GM19328 (cell line): ENCODE measurements at regions not wholly inside any gene's neighbourhood (a gene's known extent, or its start where the extent isn't known, plus 50 kb on each side); places are given as distances from the start of the nearest gene placed in this dataset.

ENCODE experiments used
- ATAC-seq: cut with Tn5 transposase; IDR thresholded peaks from one replicate; pipeline ENCODE4 v1.9.1; 2021; ENCODE audit warnings: mild to moderate bottlenecking, moderate library complexity; ENCODE audit not compliant: unreplicated experiment

- ATAC-seq, result no peak
Observed at GRCh38 chr10:36341471-36341870, 699.4 kb upstream of the FZD8 start.

- no peak for ATAC-seq
Observed at GRCh38 chr10:36336315-36336714, 694.2 kb upstream of the FZD8 start.

GRCh38 chr10:36333446-36333845, 691.4 kb upstream of the FZD8 start:
- no peak for ATAC-seq

- no peak for ATAC-seq
Observed at GRCh38 chr10:36332926-36333325, 690.8 kb upstream of the FZD8 start.

- ATAC-seq, result no peak
Observed at GRCh38 chr10:36331121-36331520, 689.0 kb upstream of the FZD8 start.

GRCh38 chr10:36325815-36326214, 683.7 kb upstream of the FZD8 start:
- no peak for ATAC-seq

GRCh38 chr10:36324831-36325230, 682.7 kb upstream of the FZD8 start:
- no peak for ATAC-seq

- no peak for ATAC-seq
Observed at GRCh38 chr10:36313142-36313541, 671.0 kb upstream of the FZD8 start.

GRCh38 chr10:36303896-36304295, 661.8 kb upstream of the FZD8 start:
- ATAC-seq, result no peak

- no peak for ATAC-seq
Observed at GRCh38 chr10:36302086-36302485, 660.0 kb upstream of the FZD8 start.

GRCh38 chr10:36301539-36301938, 659.4 kb upstream of the FZD8 start:
- no peak for ATAC-seq

GRCh38 chr10:36301139-36301538, 659.0 kb upstream of the FZD8 start:
- no peak for ATAC-seq

GRCh38 chr10:36283827-36284226, 641.7 kb upstream of the FZD8 start:
- no peak for ATAC-seq

GRCh38 chr10:36281831-36282331, 639.8 kb upstream of the FZD8 start:
- no peak for ATAC-seq

- ATAC-seq, result no peak
Observed at GRCh38 chr10:36280890-36281499, 638.9 kb upstream of the FZD8 start.

GRCh38 chr10:36280321-36280741, 638.2 kb upstream of the FZD8 start:
- no peak for ATAC-seq

- no peak for ATAC-seq
Observed at GRCh38 chr10:36278176-36278575, 636.1 kb upstream of the FZD8 start.

- ATAC-seq, result no peak
Observed at GRCh38 chr10:36277459-36277858, 635.4 kb upstream of the FZD8 start.

GRCh38 chr10:36271627-36272340, 629.7 kb upstream of the FZD8 start:
- no peak for ATAC-seq

GRCh38 chr10:36269222-36269621, 627.1 kb upstream of the FZD8 start:
- ATAC-seq, result no peak

- ATAC-seq, result no peak
Observed at GRCh38 chr10:36266923-36267322, 624.8 kb upstream of the FZD8 start.

GRCh38 chr10:36265741-36266140, 623.6 kb upstream of the FZD8 start:
- ATAC-seq, result no peak

GRCh38 chr10:36263871-36264270, 621.8 kb upstream of the FZD8 start:
- ATAC-seq, result no peak
